ENCODE measurements at regions not wholly inside any gene's neighbourhood (a gene's known extent, or its start where the extent isn't known, plus 50 kb on each side); places are given as distances from the start of the nearest gene placed in this dataset.

DNA sequence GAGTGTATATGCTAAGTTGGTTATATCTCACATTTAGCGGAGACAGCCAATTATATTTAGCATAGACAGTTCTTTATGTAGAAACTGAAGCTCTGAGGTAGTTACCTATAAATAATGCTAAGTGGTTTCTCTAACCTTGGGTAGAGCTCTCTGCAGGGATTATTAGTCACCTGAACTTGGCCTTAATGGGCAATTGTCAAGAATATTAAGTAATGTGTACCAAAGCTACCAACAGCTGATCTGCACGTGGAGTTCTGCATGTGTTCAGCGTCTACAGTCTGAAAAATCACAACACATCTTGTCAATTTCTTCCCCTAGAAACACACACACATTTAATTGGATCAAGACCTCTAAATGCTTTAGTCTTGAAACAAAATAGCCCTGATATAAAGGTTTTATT lies 740.6 kb upstream of the FAM241A start:
- no peak for TF ChIP-seq POLR2A (IDR thresholded peaks at IDR 0.05; ENCODE audit: low read depth, low read length)
- TF ChIP-seq, protein P1, sequence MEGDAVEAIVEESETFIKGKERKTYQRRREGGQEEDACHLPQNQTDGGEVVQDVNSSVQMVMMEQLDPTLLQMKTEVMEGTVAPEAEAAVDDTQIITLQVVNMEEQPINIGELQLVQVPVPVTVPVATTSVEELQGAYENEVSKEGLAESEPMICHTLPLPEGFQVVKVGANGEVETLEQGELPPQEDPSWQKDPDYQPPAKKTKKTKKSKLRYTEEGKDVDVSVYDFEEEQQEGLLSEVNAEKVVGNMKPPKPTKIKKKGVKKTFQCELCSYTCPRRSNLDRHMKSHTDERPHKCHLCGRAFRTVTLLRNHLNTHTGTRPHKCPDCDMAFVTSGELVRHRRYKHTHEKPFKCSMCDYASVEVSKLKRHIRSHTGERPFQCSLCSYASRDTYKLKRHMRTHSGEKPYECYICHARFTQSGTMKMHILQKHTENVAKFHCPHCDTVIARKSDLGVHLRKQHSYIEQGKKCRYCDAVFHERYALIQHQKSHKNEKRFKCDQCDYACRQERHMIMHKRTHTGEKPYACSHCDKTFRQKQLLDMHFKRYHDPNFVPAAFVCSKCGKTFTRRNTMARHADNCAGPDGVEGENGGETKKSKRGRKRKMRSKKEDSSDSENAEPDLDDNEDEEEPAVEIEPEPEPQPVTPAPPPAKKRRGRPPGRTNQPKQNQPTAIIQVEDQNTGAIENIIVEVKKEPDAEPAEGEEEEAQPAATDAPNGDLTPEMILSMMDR (IDR thresholded peaks at IDR 0.05; ENCODE audit: extremely low read depth in 1 of 2, insufficient read depth in 1 of 2, low read depth in 1 of 2, low read length in 2 of 2), result no peak
- TF ChIP-seq POLR2AphosphoS5 (IDR thresholded peaks at IDR 0.05; ENCODE audit: insufficient read depth, low read depth, low read length), result no peak
- no peak for TF ChIP-seq JUN (IDR thresholded peaks at IDR 0.05; ENCODE audit: borderline replicate concordance, insufficient read depth, insufficient read length, low read depth)
- no peak for TF ChIP-seq GATA2 (IDR thresholded peaks at IDR 0.05; ENCODE audit: insufficient read depth, insufficient read length, low read depth, low read length)
- TF ChIP-seq EZH2 (IDR thresholded peaks at IDR 0.05; ENCODE audit: borderline replicate concordance, low read depth, low read length, severe bottlenecking), result no peak
- no peak for TF ChIP-seq MYC (IDR thresholded peaks at IDR 0.05; ENCODE audit: low read depth, low read length)
- TF ChIP-seq MAX (IDR thresholded peaks at IDR 0.05; ENCODE audit: insufficient read depth, insufficient read length), result no peak

Measured in endothelial cell of umbilical vein (primary cell).